B cell (primary cell): ENCODE measurements at regions not wholly inside any gene's neighbourhood (a gene's known extent, or its start where the extent isn't known, plus 50 kb on each side); places are given as distances from the start of the nearest gene placed in this dataset.

Source experiments
- ATAC-seq: fragments of 200-7000 bp; cut with Tn5 transposase; one replicate; pipeline ENCODE4 v1.10.0; 2021; ENCODE audit warnings: low read depth, mild to moderate bottlenecking, moderate number of reproducible peaks, moderate library complexity
- CTCF ChIA-PET: fragments of 350-600 bp; sonication (Branson Sonifier 250); formaldehyde crosslinking; loops from one replicate; lab custom pipeline; 2021; ENCODE audit warnings: antibody characterized with exemption, inconsistent platforms; lab: Charles Lee
- POLR2A ChIA-PET: fragments of 350-600 bp; sonication (Branson Sonifier 250); formaldehyde crosslinking; loops from one replicate; lab custom pipeline; 2021; ENCODE audit warnings: antibody characterized with exemption; lab: Charles Lee
- DNase-seq: peaks from one replicate; pipeline ENCODE4 v3.0.0; 2013
- H2AFZ ChIP-seq: 2 replicates; pipeline ENCODE4 v1.6.1; 2012; ENCODE audit warnings: mild to moderate bottlenecking, low read depth, low read length; ENCODE audit not compliant: insufficient read depth, poor library complexity, severe bottlenecking
- H3K27ac ChIP-seq, 2 donors: 1 replicate in 1 of 2; 2 replicates in 1 of 2; pipeline ENCODE4 v1.5.1; 2012 to 2013; ENCODE audit warnings: low read length in 2 of 2, mild to moderate bottlenecking in 2 of 2, moderate library complexity in 1 of 2
- H3K27me3 ChIP-seq, 4 experiments: fragments of 200-600 bp in 1 of 4; sonication (generic) in 1 of 4; replicated peaks in 1 of 4; 1 replicate in 2 of 4; 2 replicates in 2 of 4; pipeline versions ENCODE4 v1.6.1 to v1.7.0; 2013 to 2016; ENCODE audit warnings: low read length in 3 of 4, mild to moderate bottlenecking in 2 of 4, mixed read lengths in 1 of 4, moderate library complexity in 1 of 4; ENCODE audit not compliant: insufficient read depth in 4 of 4, control insufficient read depth in 3 of 4; ENCODE audit errors: control extremely low read depth in 1 of 4
- H3K36me3 ChIP-seq, 2 experiments: replicated peaks in 1 of 2; 1 replicate in 1 of 2; 2 replicates in 1 of 2; pipeline versions ENCODE4 v1.6.1 to v1.7.1; 2013; ENCODE audit warnings: low read length in 1 of 2; ENCODE audit not compliant: insufficient read depth in 2 of 2, control insufficient read depth in 1 of 2; ENCODE audit errors: control extremely low read depth in 1 of 2, extremely low read depth in 1 of 2
- H3K4me1 ChIP-seq, 2 donors: fragments of 200-600 bp in 1 of 2; sonication (generic) in 1 of 2; 1 replicate in 1 of 2; 2 replicates in 1 of 2; pipeline versions ENCODE4 v1.5.1 to v1.6.1; 2013 to 2017; ENCODE audit warnings: low read length in 2 of 2; ENCODE audit not compliant: control insufficient read depth in 2 of 2, insufficient read depth in 2 of 2
- H3K4me2 ChIP-seq: replicated peaks from 2 replicates; pipeline ENCODE3; 2012; ENCODE audit warnings: mild to moderate bottlenecking, low read depth, low read length; ENCODE audit not compliant: poor library complexity, severe bottlenecking
- H3K4me3 ChIP-seq, 5 experiments: fragments of 200-600 bp in 1 of 5; sonication (generic) in 1 of 5; 1 replicate in 3 of 5; 2 replicates in 2 of 5; pipeline versions ENCODE4 v1.5.1 to v1.7.0; 2011 to 2016; ENCODE audit warnings: low read length in 4 of 5, mild to moderate bottlenecking in 4 of 5, low read depth in 2 of 5, control low read depth in 1 of 5, moderate library complexity in 1 of 5; ENCODE audit not compliant: insufficient read depth in 1 of 5; ENCODE audit errors: control extremely low read depth in 1 of 5, extremely low read depth in 1 of 5
- H3K79me2 ChIP-seq: fragments of 200-600 bp; sonication (generic); one replicate; pipeline ENCODE4 v1.6.0; 2016; ENCODE audit warnings: low read length; ENCODE audit not compliant: control insufficient read depth, insufficient read depth
- H3K9ac ChIP-seq: fragments of 200-600 bp; sonication (generic); 2 replicates; pipeline ENCODE4 v1.6.1; 2017; ENCODE audit warnings: mild to moderate bottlenecking, low read length, moderate library complexity
- H3K9me3 ChIP-seq, 3 donors: one replicate each; pipeline versions ENCODE4 v1.6.1 to v1.7.1; 2013; ENCODE audit warnings: low read length in 2 of 3; ENCODE audit not compliant: control insufficient read depth in 2 of 3, insufficient read depth in 1 of 3; ENCODE audit errors: control extremely low read depth in 1 of 3
- H4K20me1 ChIP-seq: 2 replicates; pipeline ENCODE4 v1.6.0; 2012; ENCODE audit warnings: mild to moderate bottlenecking, low read length; ENCODE audit not compliant: insufficient read depth, control insufficient read depth, poor library complexity, severe bottlenecking
- H3K27ac Mint-ChIP-seq: one replicate; pipeline ENCODE4 v1.8.0; 2021; ENCODE audit warnings: mixed read lengths
- H3K27me3 Mint-ChIP-seq: one replicate; pipeline ENCODE4 v1.8.0; 2021; ENCODE audit warnings: mixed read lengths
- H3K4me1 Mint-ChIP-seq: one replicate; pipeline ENCODE4 v1.8.0; 2021; ENCODE audit warnings: mixed read lengths
- H3K4me3 Mint-ChIP-seq: one replicate; pipeline ENCODE4 v1.8.0; 2021; ENCODE audit warnings: mixed read lengths
- H3K9me3 Mint-ChIP-seq: one replicate; pipeline ENCODE4 v1.8.0; 2022; ENCODE audit warnings: mixed read lengths; ENCODE audit not compliant: insufficient read depth
- EZH2 ChIP-seq: IDR thresholded peaks from 2 replicates; pipeline ENCODE4 v1.6.1; 2012; ENCODE audit warnings: borderline replicate concordance, low read depth, mild to moderate bottlenecking, moderate library complexity, low read length; ENCODE audit not compliant: insufficient read depth, poor library complexity, severe bottlenecking
- WGBS: methylation state at CpG from one replicate; pipeline ENCODE4 v1.1.5; 2013; ENCODE audit warnings: missing lambda C conversion rate; ENCODE audit not compliant: insufficient coverage; 5-methylcytosine and 5-hydroxymethylcytosine counted together
- intact Hi-C: fragments of 100-400 bp; cut with micrococcal nuclease; formaldehyde crosslinking; loops from one replicate; pipeline ENCODE4 v1.10.0; 2022
- TF ChIP-seq, protein P1 (sequence below): fragments of 200-600 bp; IDR thresholded peaks from one replicate; pipeline ENCODE4 v1.8.0; 2022; ENCODE audit warnings: antibody characterized with exemption, mild to moderate bottlenecking

DNA sequence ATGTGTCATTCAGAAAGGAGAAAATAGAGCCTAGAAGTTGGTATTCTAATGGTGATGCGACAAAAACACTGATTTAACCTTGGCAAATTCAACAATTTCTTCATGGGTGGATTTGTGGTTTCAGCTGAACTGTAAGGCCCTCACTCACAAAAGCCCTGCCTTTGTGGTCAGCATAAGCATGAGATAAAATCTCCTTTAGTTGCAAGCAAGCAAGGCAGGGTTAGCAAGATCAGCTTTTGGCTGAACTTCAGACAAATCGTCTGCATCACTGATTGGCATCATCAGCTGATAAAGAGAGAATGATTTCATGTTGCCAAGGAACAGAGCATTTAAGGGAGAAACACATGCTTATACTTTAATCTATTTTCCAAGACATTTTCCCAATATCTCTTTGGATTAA, 2582.2 kb downstream of the PCDH7 start:
- POLR2A ChIA-PET, result no interaction called here
- ATAC-seq, result no peak
- Histone ChIP-seq H4K20me1 (no peaks in the 10 kb centered on the region), H3K79me2 (no peaks in the 10 kb centered on the region), H2AFZ (no peak overlapping the region), H3K9me3 (no peaks in the 10 kb centered on the region), H3K4me1 (no peaks in the 10 kb centered on the region), H3K4me3 (no peak overlapping the region), H3K36me3 (no peaks in the 10 kb centered on the region), H3K4me2 (no peak overlapping the region), H3K27ac (no peak overlapping the region), H3K27me3 (no peaks in the 10 kb centered on the region), H3K9ac (no peak overlapping the region)
- DNase-seq, result no peak
- CTCF ChIA-PET, result no interaction called here
- no peak for TF ChIP-seq EZH2
- TF ChIP-seq, protein P1, sequence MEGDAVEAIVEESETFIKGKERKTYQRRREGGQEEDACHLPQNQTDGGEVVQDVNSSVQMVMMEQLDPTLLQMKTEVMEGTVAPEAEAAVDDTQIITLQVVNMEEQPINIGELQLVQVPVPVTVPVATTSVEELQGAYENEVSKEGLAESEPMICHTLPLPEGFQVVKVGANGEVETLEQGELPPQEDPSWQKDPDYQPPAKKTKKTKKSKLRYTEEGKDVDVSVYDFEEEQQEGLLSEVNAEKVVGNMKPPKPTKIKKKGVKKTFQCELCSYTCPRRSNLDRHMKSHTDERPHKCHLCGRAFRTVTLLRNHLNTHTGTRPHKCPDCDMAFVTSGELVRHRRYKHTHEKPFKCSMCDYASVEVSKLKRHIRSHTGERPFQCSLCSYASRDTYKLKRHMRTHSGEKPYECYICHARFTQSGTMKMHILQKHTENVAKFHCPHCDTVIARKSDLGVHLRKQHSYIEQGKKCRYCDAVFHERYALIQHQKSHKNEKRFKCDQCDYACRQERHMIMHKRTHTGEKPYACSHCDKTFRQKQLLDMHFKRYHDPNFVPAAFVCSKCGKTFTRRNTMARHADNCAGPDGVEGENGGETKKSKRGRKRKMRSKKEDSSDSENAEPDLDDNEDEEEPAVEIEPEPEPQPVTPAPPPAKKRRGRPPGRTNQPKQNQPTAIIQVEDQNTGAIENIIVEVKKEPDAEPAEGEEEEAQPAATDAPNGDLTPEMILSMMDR, result no peak
- H3K4me3 Mint-ChIP-seq, result no peak overlapping the region
- intact Hi-C loops, result no loop called here
- no peak overlapping the region for H3K27ac Mint-ChIP-seq
- no peaks in the 10 kb centered on the region for H3K4me1 Mint-ChIP-seq
- no peaks in the 10 kb centered on the region for H3K27me3 Mint-ChIP-seq
- WGBS, result no CpG with 5 or more reads among the region's 2 CpGs
- peaks cover 3% of the 10 kb centered on the region for H3K9me3 Mint-ChIP-seq

DNA sequence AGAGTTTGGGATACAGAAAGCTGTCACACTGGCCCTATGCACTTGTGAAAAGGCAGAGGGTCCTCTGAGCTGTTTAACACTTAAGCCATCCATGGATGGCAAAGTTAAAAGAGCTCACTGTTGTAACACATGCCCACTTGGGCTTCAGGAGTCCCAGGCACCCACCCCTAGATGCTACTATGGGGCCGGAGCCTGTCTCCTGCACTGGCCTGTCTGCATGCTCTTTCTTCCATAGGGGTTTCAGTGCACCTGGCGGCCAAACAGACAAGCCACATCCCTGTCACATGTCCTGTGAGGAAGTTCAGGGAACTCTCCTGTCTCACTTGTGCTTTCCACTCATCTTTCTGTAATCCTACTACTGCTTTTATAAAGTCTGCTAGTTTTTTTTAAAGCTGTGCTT, 2586.0 kb downstream of the PCDH7 start:
- intact Hi-C loops, result no loop called here
- H3K4me3 Mint-ChIP-seq, result no peak overlapping the region
- CTCF ChIA-PET, result no interaction called here
- Histone ChIP-seq H3K27ac (no peak overlapping the region), H2AFZ (no peak overlapping the region), H3K36me3 (no peaks in the 10 kb centered on the region), H3K79me2 (no peaks in the 10 kb centered on the region), H3K4me3 (no peak overlapping the region), H4K20me1 (no peaks in the 10 kb centered on the region), H3K9me3 (peaks cover 0 to 3% (median 0%) of the 10 kb centered on the region in 3 donors), H3K9ac (no peak overlapping the region), H3K27me3 (no peaks in the 10 kb centered on the region), H3K4me1 (no peaks in the 10 kb centered on the region), H3K4me2 (no peak overlapping the region)
- POLR2A ChIA-PET, result no interaction called here
- DNase-seq (no peak), ATAC-seq (no peak)
- no peaks in the 10 kb centered on the region for H3K9me3 Mint-ChIP-seq
- no peaks in the 10 kb centered on the region for H3K27me3 Mint-ChIP-seq
- no peaks in the 10 kb centered on the region for H3K4me1 Mint-ChIP-seq
- no peak for TF ChIP-seq EZH2
- TF ChIP-seq, protein P1, result no peak
- H3K27ac Mint-ChIP-seq, result no peak overlapping the region
- WGBS, result 100% methylated on average over 1 of the region's 2 CpGs
